ENCODE measurements at regions not wholly inside any gene's neighbourhood (a gene's known extent, or its start where the extent isn't known, plus 50 kb on each side); places are given as distances from the start of the nearest gene placed in this dataset.

DNA sequence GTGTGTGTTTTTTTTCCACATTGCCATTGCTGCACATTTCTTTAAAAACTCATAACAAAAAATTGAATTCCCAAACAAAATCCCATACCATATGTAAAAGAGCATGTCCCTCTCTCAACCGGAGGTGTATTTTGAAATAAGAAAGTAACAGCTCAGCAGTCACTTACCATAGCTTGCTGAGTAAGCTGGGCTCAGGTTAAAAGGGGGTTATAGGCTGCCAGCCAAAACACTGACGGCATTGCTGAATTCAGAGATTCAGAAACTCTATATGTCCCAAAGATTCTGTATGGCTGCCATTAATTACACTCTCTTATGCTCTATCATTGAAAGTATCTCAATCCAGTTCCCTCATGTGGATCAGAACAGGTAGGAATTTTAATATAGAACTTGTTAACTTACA is 276.0 kb downstream of the FOXG1 start:
- no peak for TF ChIP-seq POLR2A (IDR thresholded peaks at IDR 0.05)
- intact Hi-C loops (cut with DNase I), result no loop called here
- H3K27ac ChIP-seq, result no peak overlapping the region
- H3K9me3 ChIP-seq, result no peaks in the 10 kb centered on the region
- H3K4me1 ChIP-seq (replicated peaks), result no peaks in the 10 kb centered on the region
- no peak overlapping the region for H3K4me3 ChIP-seq
- WGBS, result 57% methylated on average over 2 of the region's 2 CpGs
- DNase-seq (ENCODE audit: low spot score), result no peak
- H3K27me3 ChIP-seq (replicated peaks; ENCODE audit: insufficient read depth), result no peaks in the 10 kb centered on the region
- no peaks in the 10 kb centered on the region for H3K36me3 ChIP-seq

DNA sequence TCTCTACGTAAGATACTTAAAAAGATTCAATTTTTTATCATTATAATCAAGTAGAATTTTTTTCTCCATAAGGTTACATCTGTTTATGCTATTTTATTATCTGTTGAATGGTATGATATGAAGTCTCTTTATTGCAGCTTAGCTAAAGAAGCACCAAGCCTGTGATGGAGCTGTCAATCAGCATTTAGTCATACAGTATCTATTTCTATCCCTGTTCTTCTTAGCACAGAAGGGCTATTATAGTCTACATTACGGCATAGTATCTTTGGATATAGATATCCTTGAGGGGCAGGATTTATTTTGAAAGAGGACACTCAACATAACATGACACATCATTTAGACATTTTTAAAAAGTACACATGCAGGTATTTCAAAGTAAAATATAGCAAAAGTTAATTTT is 277.1 kb downstream of the FOXG1 start:
- Histone ChIP-seq H3K4me1 (replicated peaks) (no peaks in the 10 kb centered on the region), H3K9me3 (no peaks in the 10 kb centered on the region), H3K27me3 (replicated peaks; ENCODE audit: insufficient read depth) (no peaks in the 10 kb centered on the region), H3K36me3 (no peaks in the 10 kb centered on the region), H3K4me3 (no peak overlapping the region), H3K27ac (no peak overlapping the region)
- DNase-seq (ENCODE audit: low spot score), result no peak
- TF ChIP-seq POLR2A (IDR thresholded peaks at IDR 0.05) (no peak), POLR2AphosphoS5 (IDR thresholded peaks at IDR 0.05) (no peak)
- TF ChIP-seq, protein P1, sequence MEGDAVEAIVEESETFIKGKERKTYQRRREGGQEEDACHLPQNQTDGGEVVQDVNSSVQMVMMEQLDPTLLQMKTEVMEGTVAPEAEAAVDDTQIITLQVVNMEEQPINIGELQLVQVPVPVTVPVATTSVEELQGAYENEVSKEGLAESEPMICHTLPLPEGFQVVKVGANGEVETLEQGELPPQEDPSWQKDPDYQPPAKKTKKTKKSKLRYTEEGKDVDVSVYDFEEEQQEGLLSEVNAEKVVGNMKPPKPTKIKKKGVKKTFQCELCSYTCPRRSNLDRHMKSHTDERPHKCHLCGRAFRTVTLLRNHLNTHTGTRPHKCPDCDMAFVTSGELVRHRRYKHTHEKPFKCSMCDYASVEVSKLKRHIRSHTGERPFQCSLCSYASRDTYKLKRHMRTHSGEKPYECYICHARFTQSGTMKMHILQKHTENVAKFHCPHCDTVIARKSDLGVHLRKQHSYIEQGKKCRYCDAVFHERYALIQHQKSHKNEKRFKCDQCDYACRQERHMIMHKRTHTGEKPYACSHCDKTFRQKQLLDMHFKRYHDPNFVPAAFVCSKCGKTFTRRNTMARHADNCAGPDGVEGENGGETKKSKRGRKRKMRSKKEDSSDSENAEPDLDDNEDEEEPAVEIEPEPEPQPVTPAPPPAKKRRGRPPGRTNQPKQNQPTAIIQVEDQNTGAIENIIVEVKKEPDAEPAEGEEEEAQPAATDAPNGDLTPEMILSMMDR (IDR thresholded peaks at IDR 0.05), result no peak
- intact Hi-C loops (cut with DNase I), result no loop called here
- WGBS, result 91% methylated on average over 2 of the region's 2 CpGs

DNA sequence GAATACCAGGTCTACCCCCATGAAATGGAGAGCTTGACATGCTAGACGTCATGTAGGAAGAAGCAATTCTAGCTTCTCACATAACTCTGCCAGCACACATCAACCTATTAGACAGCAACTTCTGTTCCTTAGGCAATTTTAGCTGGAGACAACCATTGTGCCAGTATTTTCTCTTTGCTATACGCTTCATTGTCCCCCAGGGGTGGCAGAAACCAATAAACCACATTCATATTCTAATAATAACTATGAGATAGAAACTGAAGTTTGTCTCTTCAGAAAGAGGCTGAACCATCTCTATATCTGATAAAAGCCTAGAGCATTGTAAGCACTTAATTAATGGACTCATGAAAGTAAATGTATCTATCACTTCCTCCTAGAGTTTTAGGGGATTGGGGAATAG is 278.6 kb downstream of the FOXG1 start:
- H3K27ac ChIP-seq, result no peak overlapping the region
- H3K27me3 ChIP-seq (replicated peaks; ENCODE audit: insufficient read depth), result no peaks in the 10 kb centered on the region
- WGBS, result 45% methylated on average over 2 of the region's 2 CpGs
- H3K9me3 ChIP-seq, result no peaks in the 10 kb centered on the region
- no peaks in the 10 kb centered on the region for H3K36me3 ChIP-seq
- H3K4me1 ChIP-seq (replicated peaks), result no peaks in the 10 kb centered on the region
- H3K4me3 ChIP-seq, result no peak overlapping the region
- no peak for DNase-seq (ENCODE audit: low spot score)
- intact Hi-C loops (cut with DNase I), result no loop called here
- TF ChIP-seq, protein P1 (IDR thresholded peaks at IDR 0.05), result no peak
- TF ChIP-seq POLR2AphosphoS5 (IDR thresholded peaks at IDR 0.05), result no peak
- TF ChIP-seq POLR2A (IDR thresholded peaks at IDR 0.05), result no peak

DNA sequence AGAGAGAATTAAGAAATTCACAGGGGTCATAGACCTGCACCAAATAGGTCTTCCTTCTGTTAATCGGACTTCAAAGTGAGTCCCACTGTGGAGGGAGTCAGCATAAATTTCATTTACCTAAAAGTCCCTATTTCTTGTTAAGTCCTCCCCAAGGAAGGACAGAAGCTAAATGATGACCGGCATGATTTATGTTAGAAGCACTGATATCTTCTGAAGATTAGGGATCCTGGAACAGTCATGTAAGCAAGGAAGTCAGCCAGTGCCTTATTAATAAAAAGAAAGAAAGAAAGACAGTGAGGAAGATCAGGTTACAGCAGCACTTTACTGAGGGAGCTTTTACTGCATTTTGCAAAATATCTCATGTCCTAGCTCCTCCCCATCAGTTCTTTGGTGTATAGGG is 287.5 kb downstream of the FOXG1 start:
- Histone ChIP-seq H3K27ac (no peak overlapping the region), H3K27me3 (replicated peaks; ENCODE audit: insufficient read depth) (no peaks in the 10 kb centered on the region), H3K4me3 (no peak overlapping the region), H3K4me1 (replicated peaks) (no peaks in the 10 kb centered on the region), H3K36me3 (no peaks in the 10 kb centered on the region), H3K9me3 (no peaks in the 10 kb centered on the region)
- no peak for DNase-seq (ENCODE audit: low spot score)
- intact Hi-C loops (cut with DNase I), result no loop called here
- 22% methylated on average over 2 of the region's 2 CpGs for WGBS
- no peak for TF ChIP-seq POLR2A (IDR thresholded peaks at IDR 0.05)
- TF ChIP-seq, protein P1 (IDR thresholded peaks at IDR 0.05), result no peak
- TF ChIP-seq POLR2AphosphoS5 (IDR thresholded peaks at IDR 0.05), result no peak

DNA sequence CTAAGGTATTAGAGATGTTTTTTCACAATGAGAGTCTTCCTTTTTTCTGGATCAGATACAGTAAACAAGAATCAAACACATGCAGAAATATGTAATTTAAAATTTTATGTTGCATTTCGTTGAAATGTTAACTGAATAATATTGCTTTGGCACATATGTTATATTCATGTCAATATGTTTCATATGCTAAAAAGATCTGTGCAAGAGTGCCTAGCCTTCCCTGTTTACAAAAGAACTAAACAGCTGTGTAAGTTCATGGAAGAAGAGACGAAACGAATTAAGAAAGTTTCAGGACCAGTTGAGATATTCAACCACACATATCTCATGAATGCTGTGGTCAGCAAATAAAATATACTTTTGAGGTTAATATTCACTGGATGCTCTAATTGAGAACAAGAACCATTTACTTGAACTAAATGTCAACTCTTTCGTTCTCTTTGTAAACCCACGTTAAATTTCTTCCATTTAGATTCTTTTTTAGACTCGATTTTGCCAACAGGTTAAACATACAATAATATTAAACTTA is 289.5 kb downstream of the FOXG1 start:
- no peak overlapping the region for H3K27ac ChIP-seq
- no peak overlapping the region for H3K4me3 ChIP-seq
- H3K27me3 ChIP-seq (replicated peaks; ENCODE audit: insufficient read depth), result no peaks in the 10 kb centered on the region
- DNase-seq (ENCODE audit: low spot score), result no peak
- no peaks in the 10 kb centered on the region for H3K36me3 ChIP-seq
- H3K9me3 ChIP-seq, result no peaks in the 10 kb centered on the region
- intact Hi-C loops (cut with DNase I), result no loop called here
- no peak for TF ChIP-seq POLR2AphosphoS5 (IDR thresholded peaks at IDR 0.05)
- TF ChIP-seq POLR2A (IDR thresholded peaks at IDR 0.05), result no peak
- TF ChIP-seq, protein P1 (IDR thresholded peaks at IDR 0.05), result no peak
- no peaks in the 10 kb centered on the region for H3K4me1 ChIP-seq (replicated peaks)
- WGBS, result 81% methylated on average over 6 of the region's 6 CpGs
